IgD-negative memory B cell (primary cell): ENCODE measurements at regions not wholly inside any gene's neighbourhood (a gene's known extent, or its start where the extent isn't known, plus 50 kb on each side); places are given as distances from the start of the nearest gene placed in this dataset.
"Not testable (repeated sequence)": the region's sequence is repeated elsewhere in the genome, so short reads cannot be mapped to it uniquely, and the experiment has no call there.

Experiments used
- H3K27ac Mint-ChIP-seq, 3 donors: one replicate each; pipeline ENCODE4 v1.8.0; 2020 to 2022; ENCODE audit warnings: mild to moderate bottlenecking in 3 of 3, mixed read lengths in 3 of 3, moderate library complexity in 1 of 3
- H3K27me3 Mint-ChIP-seq: one replicate; pipeline ENCODE4 v1.8.0; 2021; ENCODE audit warnings: mixed read lengths
- H3K36me3 Mint-ChIP-seq: one replicate; pipeline ENCODE4 v1.8.0; 2020; ENCODE audit warnings: mild to moderate bottlenecking, mixed read lengths
- H3K4me1 Mint-ChIP-seq, 3 donors: one replicate each; pipeline ENCODE4 v1.8.0; 2020 to 2022; ENCODE audit warnings: mixed read lengths in 3 of 3, mild to moderate bottlenecking in 1 of 3
- H3K4me3 Mint-ChIP-seq, 4 donors: one replicate each; pipeline ENCODE4 v1.8.0; 2020 to 2022; ENCODE audit warnings: mild to moderate bottlenecking in 4 of 4, mixed read lengths in 4 of 4, moderate library complexity in 3 of 4
- H3K9me3 Mint-ChIP-seq, 3 donors: one replicate each; pipeline ENCODE4 v1.8.0; 2020 to 2021; ENCODE audit warnings: mixed read lengths in 3 of 3, mild to moderate bottlenecking in 1 of 3

GRCh38 chr4:161329852-161330251, 833.9 kb downstream of the FSTL5 start:
- Mint-ChIP-seq H3K4me1 (no peaks in the 10 kb centered on the region), H3K9me3 (peaks cover 2 to 12% (median 2%) of the 10 kb centered on the region in 3 donors), H3K36me3 (no peaks in the 10 kb centered on the region), H3K4me3 (no peak overlapping the region), H3K27me3 (no peaks in the 10 kb centered on the region), H3K27ac (no peak overlapping the region)

GRCh38 chr4:161321706-161322105, 842.1 kb downstream of the FSTL5 start:
- no peaks in the 10 kb centered on the region for H3K27me3 Mint-ChIP-seq
- H3K4me1 Mint-ChIP-seq, result no peaks in the 10 kb centered on the region
- H3K9me3 Mint-ChIP-seq, result peaks cover 0 to 3% (median 0%) of the 10 kb centered on the region in 3 donors
- H3K27ac Mint-ChIP-seq, result no peak overlapping the region
- H3K36me3 Mint-ChIP-seq, result no peaks in the 10 kb centered on the region
- no peak overlapping the region for H3K4me3 Mint-ChIP-seq

- Mint-ChIP-seq H3K27me3 (no peaks in the 10 kb centered on the region), H3K27ac (no peak overlapping the region), H3K9me3 (peaks cover 0 to 5% (median 3%) of the 10 kb centered on the region in 3 donors), H3K36me3 (no peaks in the 10 kb centered on the region), H3K4me1 (no peaks in the 10 kb centered on the region), H3K4me3 (no peak overlapping the region)
Measured at GRCh38 chr4:161320377-161320776, 843.4 kb downstream of the FSTL5 start.

- Mint-ChIP-seq H3K27ac (no peak overlapping the region), H3K4me3 (no peak overlapping the region), H3K4me1 (no peaks in the 10 kb centered on the region), H3K9me3 (peaks cover 1 to 5% (median 2%) of the 10 kb centered on the region in 3 donors), H3K27me3 (no peaks in the 10 kb centered on the region), H3K36me3 (no peaks in the 10 kb centered on the region)
Measured at GRCh38 chr4:161317000-161317399, 846.8 kb downstream of the FSTL5 start.

GRCh38 chr4:161314371-161314770, 849.4 kb downstream of the FSTL5 start:
- H3K4me3 Mint-ChIP-seq, result no peak overlapping the region
- H3K27ac Mint-ChIP-seq, result no peak overlapping the region
- no peaks in the 10 kb centered on the region for H3K4me1 Mint-ChIP-seq
- H3K36me3 Mint-ChIP-seq, result no peaks in the 10 kb centered on the region
- peaks cover 1 to 5% (median 2%) of the 10 kb centered on the region in 3 donors for H3K9me3 Mint-ChIP-seq
- no peaks in the 10 kb centered on the region for H3K27me3 Mint-ChIP-seq

- peaks cover 5 to 19% (median 10%) of the 10 kb centered on the region in 3 donors for H3K9me3 Mint-ChIP-seq
- H3K36me3 Mint-ChIP-seq, result no peaks in the 10 kb centered on the region
- H3K27me3 Mint-ChIP-seq, result no peaks in the 10 kb centered on the region
- no peak overlapping the region for H3K4me3 Mint-ChIP-seq
- no peak overlapping the region for H3K27ac Mint-ChIP-seq
- no peaks in the 10 kb centered on the region for H3K4me1 Mint-ChIP-seq
Measured at GRCh38 chr4:161303551-161303950, 860.2 kb downstream of the FSTL5 start.

GRCh38 chr4:161291222-161291621, 872.6 kb downstream of the FSTL5 start:
- Mint-ChIP-seq H3K4me3 (no peak overlapping the region), H3K9me3 (peaks cover 5 to 13% (median 5%) of the 10 kb centered on the region in 3 donors), H3K4me1 (no peaks in the 10 kb centered on the region), H3K27ac (no peak overlapping the region), H3K27me3 (no peaks in the 10 kb centered on the region), H3K36me3 (peaks cover 2% of the 10 kb centered on the region)

GRCh38 chr4:161287678-161288352, 876.0 kb downstream of the FSTL5 start:
- H3K36me3 Mint-ChIP-seq, result no peaks in the 10 kb centered on the region
- peaks cover 5 to 13% (median 7%) of the 10 kb centered on the region in 3 donors for H3K9me3 Mint-ChIP-seq
- no peaks in the 10 kb centered on the region for H3K4me1 Mint-ChIP-seq
- peak overlapping the region in 1 of 3 donors; percentile 46 for H3K27ac Mint-ChIP-seq
- no peaks in the 10 kb centered on the region for H3K27me3 Mint-ChIP-seq
- H3K4me3 Mint-ChIP-seq, result no peak overlapping the region

GRCh38 chr4:161285461-161285860, 878.3 kb downstream of the FSTL5 start:
- no peak overlapping the region for H3K27ac Mint-ChIP-seq

GRCh38 chr4:161280929-161281328, 882.9 kb downstream of the FSTL5 start:
- H3K4me3 Mint-ChIP-seq, result no peak overlapping the region
- peaks cover 0 to 8% (median 3%) of the 10 kb centered on the region in 3 donors for H3K9me3 Mint-ChIP-seq
- no peak overlapping the region for H3K27ac Mint-ChIP-seq
- H3K4me1 Mint-ChIP-seq, result no peaks in the 10 kb centered on the region
- no peaks in the 10 kb centered on the region for H3K36me3 Mint-ChIP-seq
- no peaks in the 10 kb centered on the region for H3K27me3 Mint-ChIP-seq

More at GRCh38 chr4:161285461-161285860, 878.3 kb downstream of the FSTL5 start:
- peaks cover 2 to 5% (median 3%) of the 10 kb centered on the region in 3 donors for H3K9me3 Mint-ChIP-seq
- no peaks in the 10 kb centered on the region for H3K27me3 Mint-ChIP-seq
- H3K4me3 Mint-ChIP-seq, result no peak overlapping the region
- no peaks in the 10 kb centered on the region for H3K36me3 Mint-ChIP-seq
- H3K4me1 Mint-ChIP-seq, result no peaks in the 10 kb centered on the region

- Mint-ChIP-seq H3K27ac (no peak overlapping the region), H3K36me3 (no peaks in the 10 kb centered on the region), H3K9me3 (peaks cover 2 to 7% (median 3%) of the 10 kb centered on the region in 3 donors), H3K4me3 (no peak overlapping the region), H3K27me3 (no peaks in the 10 kb centered on the region), H3K4me1 (no peaks in the 10 kb centered on the region)
Measured at GRCh38 chr4:161279095-161279494, 884.7 kb downstream of the FSTL5 start.

GRCh38 chr4:161277150-161277787, 886.5 kb downstream of the FSTL5 start:
- H3K4me1 Mint-ChIP-seq, H3K27ac Mint-ChIP-seq, H3K4me3 Mint-ChIP-seq, H3K27me3 Mint-ChIP-seq, H3K36me3 Mint-ChIP-seq, H3K9me3 Mint-ChIP-seq: not testable (repeated sequence)

GRCh38 chr4:161273607-161274006, 890.2 kb downstream of the FSTL5 start:
- Mint-ChIP-seq H3K27ac (no peak overlapping the region), H3K4me1 (no peaks in the 10 kb centered on the region), H3K9me3 (peaks cover 2 to 7% (median 7%) of the 10 kb centered on the region in 3 donors), H3K4me3 (no peak overlapping the region), H3K27me3 (no peaks in the 10 kb centered on the region), H3K36me3 (no peaks in the 10 kb centered on the region)

- Mint-ChIP-seq H3K9me3 (peaks cover 5 to 24% (median 5%) of the 10 kb centered on the region in 3 donors), H3K27me3 (no peaks in the 10 kb centered on the region)
Measured at GRCh38 chr4:161260819-161261218, 903.0 kb downstream of the FSTL5 start.

GRCh38 chr4:161256716-161257115, 907.1 kb downstream of the FSTL5 start:
- no peak overlapping the region for H3K27ac Mint-ChIP-seq
- H3K4me3 Mint-ChIP-seq, result no peak overlapping the region
- H3K36me3 Mint-ChIP-seq, result no peaks in the 10 kb centered on the region
- no peaks in the 10 kb centered on the region for H3K4me1 Mint-ChIP-seq
- peaks cover 5 to 24% (median 11%) of the 10 kb centered on the region in 3 donors for H3K9me3 Mint-ChIP-seq
- no peaks in the 10 kb centered on the region for H3K27me3 Mint-ChIP-seq

More at GRCh38 chr4:161260819-161261218, 903.0 kb downstream of the FSTL5 start:
- no peaks in the 10 kb centered on the region for H3K36me3 Mint-ChIP-seq
- H3K4me3 Mint-ChIP-seq, result no peak overlapping the region
- no peak overlapping the region for H3K27ac Mint-ChIP-seq
- no peaks in the 10 kb centered on the region for H3K4me1 Mint-ChIP-seq

GRCh38 chr4:161256172-161256571, 907.6 kb downstream of the FSTL5 start:
- H3K9me3 Mint-ChIP-seq, result peaks cover 5 to 27% (median 12%) of the 10 kb centered on the region in 3 donors
- no peaks in the 10 kb centered on the region for H3K36me3 Mint-ChIP-seq

More at GRCh38 chr4:161256172-161256571, 907.6 kb downstream of the FSTL5 start:
- no peaks in the 10 kb centered on the region for H3K4me1 Mint-ChIP-seq
- H3K4me3 Mint-ChIP-seq, result no peak overlapping the region
- H3K27ac Mint-ChIP-seq, result no peak overlapping the region
- H3K27me3 Mint-ChIP-seq, result no peaks in the 10 kb centered on the region
